PC-9 (cell line): ENCODE measurements at regions not wholly inside any gene's neighbourhood (a gene's known extent, or its start where the extent isn't known, plus 50 kb on each side); places are given as distances from the start of the nearest gene placed in this dataset.

Experiments
- BruUV-seq: library from RNA; stranded (reverse); fragments of 400-500 nt; replicated peaks from 2 replicates; lab custom pipeline; 2021; lab: Mats Ljungman, UMichigan
- CTCF ChIA-PET: fragments of 300-600 bp; sonication (Branson Sonifier 250); formaldehyde crosslinking; loops from one replicate; lab custom pipeline; 2022; ENCODE audit warnings: antibody characterized with exemption; lab: Charles Lee
- POLR2A ChIA-PET: fragments of 300-600 bp; sonication (Branson Sonifier 250); formaldehyde crosslinking; loops from one replicate; lab custom pipeline; 2022; ENCODE audit warnings: antibody characterized with exemption; ENCODE audit not compliant: unreplicated experiment; lab: Charles Lee
- DNase-seq, 2 experiments: peaks; one replicate each; pipeline versions ENCODE4 v3.0.0 to v3.0.0-alpha.2; 2015 to 2022; ENCODE audit warnings: mixed read lengths in 1 of 2
- H2AFZ ChIP-seq: fragments of 200-600 bp; sonication (generic); 2 replicates; pipeline ENCODE4 v1.8.1; 2017; ENCODE audit warnings: antibody characterized with exemption
- H3F3A ChIP-seq: fragments of 200-600 bp; sonication (generic); 2 replicates; pipeline ENCODE4 v1.8.1; 2017; ENCODE audit warnings: antibody characterized with exemption, mild to moderate bottlenecking, low read depth; ENCODE audit not compliant: insufficient read depth
- H3K27ac ChIP-seq: fragments of 200-600 bp; sonication (generic); 2 replicates; pipeline ENCODE4 v1.6.1; 2016; ENCODE audit warnings: mixed run types
- H3K27me3 ChIP-seq: fragments of 200-600 bp; sonication (generic); 2 replicates; pipeline ENCODE4 v1.6.1; 2016; ENCODE audit warnings: low read depth, mixed run types; ENCODE audit not compliant: insufficient read depth
- H3K36me3 ChIP-seq: fragments of 200-600 bp; sonication (generic); 2 replicates; pipeline ENCODE4 v1.6.1; 2016; ENCODE audit warnings: low read depth, mixed run types
- H3K4me1 ChIP-seq: fragments of 200-600 bp; sonication (generic); replicated peaks from 2 replicates; pipeline ENCODE4 v1.6.1; 2016; ENCODE audit warnings: mixed run types; ENCODE audit not compliant: insufficient read depth
- H3K4me2 ChIP-seq: fragments of 200-600 bp; sonication (generic); 2 replicates; pipeline ENCODE4 v1.6.1; 2017; ENCODE audit warnings: mixed run types
- H3K4me3 ChIP-seq: fragments of 200-600 bp; sonication (generic); 2 replicates; pipeline ENCODE4 v1.6.1; 2016; ENCODE audit warnings: mixed run types
- H3K79me2 ChIP-seq: fragments of 200-600 bp; sonication (generic); 2 replicates; pipeline ENCODE4 v1.6.1; 2017; ENCODE audit warnings: low read depth, mixed run types
- H3K9me2 ChIP-seq: fragments of 200-600 bp; sonication (generic); 2 replicates; pipeline ENCODE4 v1.8.1; 2017; ENCODE audit warnings: mild to moderate bottlenecking; ENCODE audit not compliant: insufficient read depth
- H3K9me3 ChIP-seq: fragments of 200-600 bp; sonication (generic); 2 replicates; pipeline ENCODE4 v1.8.1; 2016; ENCODE audit warnings: low read depth; ENCODE audit not compliant: insufficient read depth
- H4K20me1 ChIP-seq: fragments of 200-600 bp; sonication (generic); 2 replicates; pipeline ENCODE4 v1.8.1; 2017; ENCODE audit not compliant: insufficient read depth
- CTCF ChIP-seq: fragments of 200-600 bp; sonication (generic); conservative IDR thresholded peaks from 2 replicates; pipeline ENCODE4 v1.6.1; 2017; ENCODE audit warnings: mixed run types, antibody characterized with exemption, mild to moderate bottlenecking, moderate library complexity
- EZH2 ChIP-seq: fragments of 200-600 bp; sonication (generic); IDR thresholded peaks from 2 replicates; pipeline ENCODE4 v1.8.0; 2017; ENCODE audit warnings: antibody characterized with exemption, low read depth
- intact Hi-C: fragments of 100-400 bp; cut with micrococcal nuclease; formaldehyde crosslinking; loops from one replicate; pipeline ENCODE4 v1.10.0; 2022; ENCODE audit not compliant: unreplicated experiment

- no peaks in the 10 kb centered on the region for H3K27me3 ChIP-seq
- H3K9me2 ChIP-seq, result no peaks in the 10 kb centered on the region
- no peak for TF ChIP-seq EZH2
- TF ChIP-seq CTCF, result no peak
- no peak overlapping the region for H3K27ac ChIP-seq
- intact Hi-C loops, result no loop called here
- H3K79me2 ChIP-seq, result no peaks in the 10 kb centered on the region
- no peak overlapping the region for H3K4me2 ChIP-seq
- no peaks in the 10 kb centered on the region for H3K9me3 ChIP-seq
- H3F3A ChIP-seq, result no peaks in the 10 kb centered on the region
- POLR2A ChIA-PET, result no interaction called here
- no peak overlapping the region for H3K4me3 ChIP-seq
- no peak overlapping the region for H2AFZ ChIP-seq
- BruUV-seq, result no TSS peak
- DNase-seq, result no peak
- CTCF ChIA-PET, result no interaction called here
- H4K20me1 ChIP-seq, result no peaks in the 10 kb centered on the region
- no peaks in the 10 kb centered on the region for H3K36me3 ChIP-seq
- no peaks in the 10 kb centered on the region for H3K4me1 ChIP-seq
Measured at GRCh38 chr9:18184401-18184800, 289.6 kb upstream of the ADAMTSL1 start.

GRCh38 chr9:18185196-18185595, 288.8 kb upstream of the ADAMTSL1 start:
- Histone ChIP-seq H2AFZ (no peak overlapping the region), H3K9me3 (no peaks in the 10 kb centered on the region), H3K27me3 (no peaks in the 10 kb centered on the region), H3K79me2 (no peaks in the 10 kb centered on the region), H3K36me3 (no peaks in the 10 kb centered on the region), H4K20me1 (no peaks in the 10 kb centered on the region), H3F3A (no peaks in the 10 kb centered on the region), H3K27ac (no peak overlapping the region), H3K4me1 (no peaks in the 10 kb centered on the region), H3K4me2 (no peak overlapping the region), H3K9me2 (no peaks in the 10 kb centered on the region), H3K4me3 (no peak overlapping the region)
- ChIA-PET CTCF (no interaction called here), POLR2A (no interaction called here)
- intact Hi-C loops, result no loop called here
- TF ChIP-seq EZH2 (no peak), CTCF (no peak)
- no peak for DNase-seq
- no TSS peak for BruUV-seq

GRCh38 chr9:18188971-18189370, 285.0 kb upstream of the ADAMTSL1 start:
- Histone ChIP-seq H3K9me3 (no peaks in the 10 kb centered on the region), H3K4me3 (no peak overlapping the region), H3K79me2 (no peaks in the 10 kb centered on the region), H3K9me2 (no peaks in the 10 kb centered on the region), H4K20me1 (no peaks in the 10 kb centered on the region), H3K27me3 (no peaks in the 10 kb centered on the region), H3K36me3 (no peaks in the 10 kb centered on the region), H3K4me2 (no peak overlapping the region), H3K27ac (no peak overlapping the region), H3K4me1 (no peaks in the 10 kb centered on the region), H2AFZ (no peak overlapping the region), H3F3A (no peaks in the 10 kb centered on the region)
- no peak for TF ChIP-seq EZH2
- TF ChIP-seq CTCF, result no peak
- no TSS peak for BruUV-seq
- intact Hi-C loops, result no loop called here
- no peak for DNase-seq
- ChIA-PET POLR2A (no interaction called here), CTCF (no interaction called here)
